ENCODE measurements at regions not wholly inside any gene's neighbourhood (a gene's known extent, or its start where the extent isn't known, plus 50 kb on each side); places are given as distances from the start of the nearest gene placed in this dataset.
A peak's percentile ranks its signal among the peaks of the same experiment; 100 is the strongest.
"Not testable (repeated sequence)": the region's sequence is repeated elsewhere in the genome, so short reads cannot be mapped to it uniquely, and the experiment has no call there.

GRCh38 chr3:61371123-61371522 lies 119.9 kb upstream of the FHIT start:
- peak; percentile 38 for DNase-seq
- in situ Hi-C loops (cut with HindIII; ENCODE audit: low pct_ligation_motif_present, low pct_unique_long_range_greater_than_20kb, low sequenced_read_pairs): no loop called here

DNA sequence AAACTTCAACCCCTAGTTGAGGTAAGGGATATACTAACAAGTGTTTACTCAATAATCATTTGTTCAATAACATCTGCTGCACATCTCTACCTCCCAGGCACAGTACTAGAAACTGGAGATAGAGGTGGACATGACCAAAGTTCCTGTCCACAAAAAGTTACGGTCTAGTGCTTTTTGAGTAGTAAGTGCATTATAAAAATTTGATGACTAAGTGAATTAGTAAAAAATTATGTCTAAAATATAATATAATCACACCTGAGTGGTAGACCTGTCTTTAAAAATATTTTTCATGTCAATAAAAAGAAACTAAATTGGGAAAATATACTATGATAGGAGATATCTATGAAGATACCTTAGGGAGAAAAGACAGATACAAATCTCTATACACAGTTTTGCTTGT lies 121.5 kb upstream of the FHIT start:
- no peak for DNase-seq
- in situ Hi-C loops (cut with HindIII; ENCODE audit: low pct_ligation_motif_present, low pct_unique_long_range_greater_than_20kb, low sequenced_read_pairs): no loop called here

DNA sequence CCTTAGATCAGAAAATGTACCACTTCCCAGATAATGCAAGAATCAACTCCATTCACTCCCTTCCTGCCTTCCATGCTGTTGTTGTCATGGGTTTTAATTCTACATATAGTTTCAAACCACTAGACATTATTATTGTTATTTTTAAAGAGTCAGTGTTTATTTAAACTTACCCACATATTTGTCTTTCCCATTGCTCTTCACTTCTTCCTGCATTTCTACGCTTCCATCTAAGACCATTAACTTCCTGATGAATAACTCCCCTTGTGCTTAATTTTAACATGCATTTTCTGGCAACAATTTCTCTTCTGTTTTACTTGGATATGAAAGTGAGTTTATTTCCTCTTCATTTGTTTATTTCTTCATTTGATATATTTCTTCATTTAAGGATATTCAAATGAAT lies 127.1 kb upstream of the FHIT start:
- in situ Hi-C loops (cut with HindIII; ENCODE audit: low pct_ligation_motif_present, low pct_unique_long_range_greater_than_20kb, low sequenced_read_pairs): no loop called here
- no peak for DNase-seq

DNA sequence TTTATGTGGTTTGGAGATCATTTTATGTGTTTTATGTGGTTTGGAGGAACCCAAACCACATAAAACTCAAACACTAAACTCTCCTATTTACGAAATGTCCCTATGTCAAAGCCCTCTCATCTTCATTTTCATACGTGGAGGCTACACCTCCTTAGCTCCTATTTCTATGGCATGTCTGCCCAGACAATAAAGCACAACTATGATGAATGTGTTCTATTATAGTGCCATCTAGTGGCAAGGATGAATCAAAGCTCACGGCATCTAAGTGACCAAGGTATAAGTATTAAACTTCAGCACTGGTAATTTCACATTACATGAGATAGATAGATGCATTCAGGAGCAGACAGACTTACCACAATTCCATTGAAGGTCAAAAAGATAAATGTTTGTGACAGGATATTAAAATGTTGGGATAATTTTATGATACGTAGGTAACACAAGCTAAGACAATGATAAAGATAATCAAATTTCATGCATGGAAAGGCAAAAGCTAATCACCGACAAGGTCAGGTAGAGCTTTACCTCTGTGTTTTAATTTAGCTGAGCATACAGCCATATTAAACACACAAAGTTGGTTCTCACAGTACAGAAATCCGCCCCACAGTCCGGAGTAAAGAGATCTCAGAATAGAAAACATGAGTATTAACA lies 130.6 kb upstream of the FHIT start:
- peak; percentile 64 for DNase-seq
- in situ Hi-C loops (cut with HindIII; ENCODE audit: low pct_ligation_motif_present, low pct_unique_long_range_greater_than_20kb, low sequenced_read_pairs): no loop called here

- in situ Hi-C loops (cut with HindIII; ENCODE audit: low pct_ligation_motif_present, low pct_unique_long_range_greater_than_20kb, low sequenced_read_pairs): no loop called here
These were observed 136.6 kb upstream of the FHIT start for GRCh38 chr3:61387817-61388216.

GRCh38 chr3:61393480-61393947 lies 142.3 kb upstream of the FHIT start:
- DNase-seq; in situ Hi-C loops (cut with HindIII; ENCODE audit: low pct_ligation_motif_present, low pct_unique_long_range_greater_than_20kb, low sequenced_read_pairs): not testable (repeated sequence)

More at GRCh38 chr3:61387817-61388216, 136.6 kb upstream of the FHIT start:
- no peak for DNase-seq

DNA sequence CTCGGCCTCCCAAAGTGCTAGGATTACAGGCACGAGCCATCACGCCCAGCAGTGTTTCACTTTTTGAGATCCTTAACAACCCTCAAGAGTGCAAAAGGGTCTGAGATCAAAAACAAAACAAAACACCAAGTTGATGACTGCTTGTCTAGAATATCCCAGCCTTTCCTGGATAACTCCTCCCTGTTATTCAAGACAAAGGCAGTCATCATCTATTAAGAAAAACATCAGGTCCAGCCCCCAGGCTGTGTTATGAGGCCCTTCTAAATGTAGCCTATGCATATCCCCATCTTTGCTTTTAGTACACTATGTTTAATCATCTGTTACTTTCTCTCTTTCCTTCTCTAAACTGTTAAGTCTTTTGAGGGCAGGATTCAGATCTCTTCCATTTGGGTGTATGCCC lies 150.1 kb upstream of the FHIT start:
- in situ Hi-C loops (cut with HindIII; ENCODE audit: low pct_ligation_motif_present, low pct_unique_long_range_greater_than_20kb, low sequenced_read_pairs): no loop called here
- DNase-seq: no peak

DNA sequence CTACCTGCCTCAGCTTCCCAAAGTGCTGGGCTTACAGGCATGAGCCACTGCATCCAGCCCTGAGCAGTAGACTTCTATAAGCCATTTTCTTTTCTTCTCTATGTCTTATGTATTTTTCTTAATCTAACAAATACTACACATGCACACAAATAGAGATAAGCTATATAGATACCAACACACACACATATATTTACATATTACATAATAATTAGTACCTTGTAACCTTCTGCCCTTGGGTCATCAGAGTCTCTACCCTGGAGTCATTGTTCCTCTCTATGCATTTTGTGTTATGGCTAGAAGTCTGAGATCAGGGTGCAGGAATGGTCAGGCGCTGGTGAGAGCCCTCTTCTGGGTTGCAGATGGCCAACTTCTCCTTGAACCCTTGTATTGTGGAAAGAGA lies 154.0 kb upstream of the PTPRG start:
- in situ Hi-C loops (cut with HindIII; ENCODE audit: low pct_ligation_motif_present, low pct_unique_long_range_greater_than_20kb, low sequenced_read_pairs): no loop called here
- DNase-seq: no peak

GRCh38 chr3:61409638-61410037 lies 151.7 kb upstream of the PTPRG start:
- in situ Hi-C loops (cut with HindIII; ENCODE audit: low pct_ligation_motif_present, low pct_unique_long_range_greater_than_20kb, low sequenced_read_pairs): no loop called here
- no peak for DNase-seq

DNA sequence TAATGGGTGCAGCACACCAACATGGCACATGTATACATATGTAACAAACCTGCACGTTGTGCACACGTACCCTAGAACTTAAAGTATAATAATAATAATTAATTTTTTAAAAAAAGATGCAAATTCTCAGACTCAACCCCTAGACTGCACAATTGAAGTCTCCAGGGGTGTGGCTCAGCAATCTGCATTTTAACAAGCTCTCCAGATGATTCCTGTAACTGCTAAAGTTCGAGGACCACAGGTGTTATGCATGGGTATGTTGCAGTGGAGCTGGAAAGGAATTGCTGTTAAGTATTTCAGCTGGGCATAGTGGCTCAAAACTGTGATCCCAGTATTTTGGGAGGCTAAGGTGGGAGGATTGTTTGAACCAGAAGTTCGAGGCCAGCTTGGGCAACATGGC lies 151.0 kb upstream of the PTPRG start:
- DNase-seq; in situ Hi-C loops (cut with HindIII; ENCODE audit: low pct_ligation_motif_present, low pct_unique_long_range_greater_than_20kb, low sequenced_read_pairs): not testable (repeated sequence)

DNA sequence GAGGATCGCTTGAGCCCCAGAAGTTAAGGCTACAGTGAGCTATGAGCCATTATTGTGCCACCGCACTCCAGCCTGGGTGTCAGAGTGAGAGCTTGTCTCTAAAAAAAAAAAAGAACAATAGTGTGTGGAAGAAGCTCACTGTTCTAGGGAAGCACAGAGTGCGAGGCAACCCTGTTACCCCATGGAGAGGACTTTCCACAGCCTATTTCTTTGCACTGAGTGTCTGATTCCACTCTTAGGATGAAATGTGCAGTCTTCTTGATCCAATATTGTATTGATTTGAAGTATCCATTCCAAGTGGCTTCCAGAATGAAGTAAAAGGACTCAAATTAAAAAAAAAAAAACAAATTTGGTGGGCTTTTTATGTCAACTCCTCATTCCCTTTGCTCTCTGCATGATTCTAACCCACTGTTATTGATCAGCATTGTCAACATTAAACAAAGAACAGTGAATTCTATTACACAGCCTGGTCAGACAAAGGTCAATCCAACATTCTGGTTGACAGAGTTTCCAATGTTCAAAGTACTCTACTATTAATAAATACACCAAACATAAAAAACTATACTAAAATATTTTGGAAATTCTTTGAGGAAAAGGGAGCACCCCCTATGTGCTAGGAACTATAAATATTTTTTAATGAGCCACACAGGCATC lies 150.2 kb upstream of the PTPRG start:
- in situ Hi-C loops (cut with HindIII; ENCODE audit: low pct_ligation_motif_present, low pct_unique_long_range_greater_than_20kb, low sequenced_read_pairs): no loop called here
- no peak for DNase-seq

- no peak for DNase-seq
- in situ Hi-C loops (cut with HindIII; ENCODE audit: low pct_ligation_motif_present, low pct_unique_long_range_greater_than_20kb, low sequenced_read_pairs): no loop called here
These were observed 146.9 kb upstream of the PTPRG start for GRCh38 chr3:61414456-61414855.

DNA sequence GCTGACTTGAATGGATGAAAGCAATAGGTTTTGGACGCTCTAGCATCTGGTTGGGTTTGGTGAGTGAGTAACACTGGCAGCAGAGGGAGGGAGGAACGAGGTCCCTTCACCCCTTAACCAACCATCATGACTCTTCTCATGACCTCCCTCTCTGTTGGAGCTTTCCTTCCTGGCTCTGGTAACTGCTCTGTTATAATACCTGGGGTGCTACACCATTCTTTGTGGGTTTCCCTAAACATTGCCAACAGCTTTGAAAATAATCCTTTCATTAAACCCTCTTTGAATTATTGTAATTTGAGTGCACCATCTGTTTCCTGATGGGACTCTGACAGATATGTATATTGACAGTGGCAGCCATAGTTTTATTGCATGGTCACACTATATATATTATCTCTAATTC lies 146.2 kb upstream of the PTPRG start:
- in situ Hi-C loops (cut with HindIII; ENCODE audit: low pct_ligation_motif_present, low pct_unique_long_range_greater_than_20kb, low sequenced_read_pairs): no loop called here
- no peak for DNase-seq

- in situ Hi-C loops (cut with HindIII; ENCODE audit: low pct_ligation_motif_present, low pct_unique_long_range_greater_than_20kb, low sequenced_read_pairs): no loop called here
- no peak for DNase-seq
These were observed 144.8 kb upstream of the PTPRG start for GRCh38 chr3:61416618-61417017.

DNA sequence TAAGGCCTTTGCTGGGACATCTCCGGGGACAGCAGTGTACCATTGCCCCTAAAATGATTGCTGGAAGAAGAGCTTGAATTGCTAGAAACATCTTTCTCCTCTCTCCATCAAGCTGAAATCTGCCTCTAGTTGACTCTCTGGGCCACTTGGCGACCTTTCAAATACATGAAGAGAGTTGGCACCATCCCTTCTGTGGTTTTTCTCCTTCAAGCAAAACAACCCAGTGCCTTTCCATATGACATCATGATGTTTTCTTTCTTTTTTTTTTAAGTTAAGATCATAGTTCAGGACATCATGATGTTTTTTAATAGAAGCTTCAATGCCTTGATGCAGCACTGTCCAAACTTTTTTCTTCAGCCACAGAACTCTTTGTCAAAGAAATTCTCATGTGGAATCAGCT lies 144.0 kb upstream of the PTPRG start:
- peak; percentile 8 for DNase-seq

GRCh38 chr3:61420136-61420759 lies 141.1 kb upstream of the PTPRG start:
- in situ Hi-C loops (cut with HindIII; ENCODE audit: low pct_ligation_motif_present, low pct_unique_long_range_greater_than_20kb, low sequenced_read_pairs): no loop called here

More for the DNA sequence above, 144.0 kb upstream of the PTPRG start:
- in situ Hi-C loops (cut with HindIII; ENCODE audit: low pct_ligation_motif_present, low pct_unique_long_range_greater_than_20kb, low sequenced_read_pairs): no loop called here

DNA sequence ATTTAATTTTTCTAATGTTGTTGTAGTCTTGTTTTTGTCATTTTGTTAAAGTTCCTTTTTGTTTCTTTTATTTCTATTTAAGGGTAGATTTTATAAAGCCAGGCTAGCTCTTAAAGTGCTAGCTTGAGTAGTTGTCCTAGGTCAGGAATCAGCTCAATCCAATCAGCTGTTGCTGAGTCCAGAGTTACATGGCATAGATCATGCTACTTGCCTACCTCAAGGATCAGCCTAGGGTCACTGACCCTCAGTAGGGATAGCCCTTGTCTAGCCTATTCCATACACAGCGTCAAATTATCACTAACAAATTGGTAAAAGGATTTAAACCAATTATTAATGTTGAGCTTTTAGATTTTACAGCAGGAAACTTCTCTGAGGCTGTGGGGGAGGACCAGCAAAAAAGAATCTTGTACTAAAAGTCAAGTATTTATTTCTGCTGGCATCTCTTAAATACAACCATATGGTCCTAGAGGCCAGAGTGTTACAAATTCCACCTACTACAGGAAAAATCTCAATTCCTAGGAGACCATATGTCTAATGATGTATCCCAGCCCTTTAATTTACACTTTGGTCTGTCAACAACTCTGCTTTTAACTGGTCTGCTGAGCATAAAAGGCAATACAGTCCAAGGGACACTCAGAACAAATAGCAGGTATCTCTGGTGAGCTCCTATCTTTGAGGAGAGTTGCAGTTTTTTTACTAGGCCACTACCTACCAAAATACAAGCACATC lies 138.3 kb upstream of the PTPRG start:
- no peak for DNase-seq
- in situ Hi-C loops (cut with HindIII; ENCODE audit: low pct_ligation_motif_present, low pct_unique_long_range_greater_than_20kb, low sequenced_read_pairs): no loop called here

More at GRCh38 chr3:61420136-61420759, 141.1 kb upstream of the PTPRG start:
- no peak for DNase-seq

DNA sequence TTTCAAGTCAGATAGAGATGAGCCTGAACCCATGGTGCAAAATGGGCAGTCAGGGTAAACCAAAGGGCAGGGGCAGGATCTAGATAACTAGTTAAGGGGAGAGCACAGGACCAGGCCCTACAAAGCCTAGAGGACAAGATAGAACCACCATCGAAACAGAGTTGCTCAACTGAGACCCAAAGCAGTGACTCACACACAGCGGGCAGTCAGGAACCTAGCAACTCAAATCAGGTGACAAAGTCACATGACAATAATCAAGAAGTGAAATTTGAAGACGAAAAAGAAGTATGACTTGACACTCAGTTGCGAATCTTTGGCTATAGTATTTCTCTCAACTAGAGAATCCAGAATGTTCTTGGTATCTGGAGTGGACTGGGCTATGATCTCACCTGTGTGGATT lies 136.0 kb upstream of the PTPRG start:
- DNase-seq: no peak
- in situ Hi-C loops (cut with HindIII; ENCODE audit: low pct_ligation_motif_present, low pct_unique_long_range_greater_than_20kb, low sequenced_read_pairs): no loop called here

DNA sequence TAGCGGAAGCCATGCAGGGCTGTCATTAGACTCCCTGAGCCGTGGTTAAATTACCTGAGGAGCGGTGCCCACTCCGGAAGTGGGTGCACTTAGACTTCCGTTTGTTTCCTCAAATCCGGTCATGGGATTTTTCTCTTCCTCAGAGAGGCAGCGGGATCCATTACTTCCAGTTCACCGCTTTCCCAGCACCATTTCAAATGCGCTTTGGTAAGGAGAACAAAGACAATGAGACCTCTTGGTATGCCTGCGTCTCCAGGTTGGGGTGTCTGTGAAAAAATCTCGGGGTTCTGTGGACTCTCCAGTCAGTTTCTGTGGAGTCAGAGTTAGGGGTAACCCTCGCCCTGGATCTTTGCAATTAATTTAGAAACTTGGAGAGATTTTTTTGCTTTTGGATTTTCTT lies 132.3 kb upstream of the PTPRG start:
- DNase-seq: no peak
- in situ Hi-C loops (cut with HindIII; ENCODE audit: low pct_ligation_motif_present, low pct_unique_long_range_greater_than_20kb, low sequenced_read_pairs): no loop called here
